PFSK-1 (cell line): ENCODE measurements at regions not wholly inside any gene's neighbourhood (a gene's known extent, or its start where the extent isn't known, plus 50 kb on each side); places are given as distances from the start of the nearest gene placed in this dataset.

Experiments used
- FOXP2 ChIP-seq: optimal IDR thresholded peaks from 2 replicates; pipeline ENCODE3; 2011; ENCODE audit warnings: borderline replicate concordance, control low read depth, inconsistent platforms; ENCODE audit not compliant: insufficient read depth; ENCODE audit errors: extremely low read length, extremely low read depth
- POLR2AphosphoS5 ChIP-seq: IDR thresholded peaks from 2 replicates; pipeline ENCODE4 v1.6.1; 2012; ENCODE audit warnings: low read depth, mild to moderate bottlenecking, control low read depth, low read length, moderate library complexity
- SIN3A ChIP-seq: IDR thresholded peaks from 2 replicates; pipeline ENCODE4 v1.6.1; 2012; ENCODE audit warnings: mild to moderate bottlenecking, low read length, moderate library complexity, borderline replicate concordance; ENCODE audit not compliant: insufficient read depth
- TAF1 ChIP-seq: IDR thresholded peaks from 2 replicates; pipeline ENCODE4 v1.6.1; 2012; ENCODE audit warnings: low read length, control low read depth, borderline replicate concordance; ENCODE audit not compliant: insufficient read depth
- TF ChIP-seq, protein P1 (sequence below), 2 experiments: IDR thresholded peaks; 2 replicates each; pipeline versions ENCODE4 v1.6.1 to v1.8.0; 2011 to 2012; ENCODE audit warnings: low read depth in 2 of 2, low read length in 2 of 2, control low read depth in 1 of 2, inconsistent platforms in 1 of 2, mild to moderate bottlenecking in 1 of 2, moderate library complexity in 1 of 2; ENCODE audit not compliant: insufficient read depth in 1 of 2

DNA sequence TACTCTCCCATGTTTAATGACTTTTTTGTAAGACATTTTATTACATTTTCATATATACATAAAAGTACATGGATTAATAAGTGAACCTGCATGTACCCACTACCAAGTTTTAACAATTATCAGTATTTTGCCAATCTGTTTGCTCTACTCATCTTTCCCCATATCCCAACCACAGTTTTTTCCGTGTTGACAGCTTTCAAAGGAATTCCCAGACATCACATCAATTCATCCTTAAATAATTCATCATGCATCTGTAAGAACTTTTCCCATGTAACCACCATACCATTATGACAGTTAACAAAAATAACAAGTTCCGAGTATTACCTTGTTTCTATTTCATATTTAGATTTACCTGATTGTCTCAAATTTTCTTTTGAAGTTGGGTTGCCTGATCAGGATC lies 436.7 kb downstream of the PDCD6IP start:
- TF ChIP-seq FOXP2, result no peak
- no peak for TF ChIP-seq POLR2AphosphoS5
- no peak for TF ChIP-seq SIN3A
- no peak for TF ChIP-seq TAF1
- TF ChIP-seq, protein P1, sequence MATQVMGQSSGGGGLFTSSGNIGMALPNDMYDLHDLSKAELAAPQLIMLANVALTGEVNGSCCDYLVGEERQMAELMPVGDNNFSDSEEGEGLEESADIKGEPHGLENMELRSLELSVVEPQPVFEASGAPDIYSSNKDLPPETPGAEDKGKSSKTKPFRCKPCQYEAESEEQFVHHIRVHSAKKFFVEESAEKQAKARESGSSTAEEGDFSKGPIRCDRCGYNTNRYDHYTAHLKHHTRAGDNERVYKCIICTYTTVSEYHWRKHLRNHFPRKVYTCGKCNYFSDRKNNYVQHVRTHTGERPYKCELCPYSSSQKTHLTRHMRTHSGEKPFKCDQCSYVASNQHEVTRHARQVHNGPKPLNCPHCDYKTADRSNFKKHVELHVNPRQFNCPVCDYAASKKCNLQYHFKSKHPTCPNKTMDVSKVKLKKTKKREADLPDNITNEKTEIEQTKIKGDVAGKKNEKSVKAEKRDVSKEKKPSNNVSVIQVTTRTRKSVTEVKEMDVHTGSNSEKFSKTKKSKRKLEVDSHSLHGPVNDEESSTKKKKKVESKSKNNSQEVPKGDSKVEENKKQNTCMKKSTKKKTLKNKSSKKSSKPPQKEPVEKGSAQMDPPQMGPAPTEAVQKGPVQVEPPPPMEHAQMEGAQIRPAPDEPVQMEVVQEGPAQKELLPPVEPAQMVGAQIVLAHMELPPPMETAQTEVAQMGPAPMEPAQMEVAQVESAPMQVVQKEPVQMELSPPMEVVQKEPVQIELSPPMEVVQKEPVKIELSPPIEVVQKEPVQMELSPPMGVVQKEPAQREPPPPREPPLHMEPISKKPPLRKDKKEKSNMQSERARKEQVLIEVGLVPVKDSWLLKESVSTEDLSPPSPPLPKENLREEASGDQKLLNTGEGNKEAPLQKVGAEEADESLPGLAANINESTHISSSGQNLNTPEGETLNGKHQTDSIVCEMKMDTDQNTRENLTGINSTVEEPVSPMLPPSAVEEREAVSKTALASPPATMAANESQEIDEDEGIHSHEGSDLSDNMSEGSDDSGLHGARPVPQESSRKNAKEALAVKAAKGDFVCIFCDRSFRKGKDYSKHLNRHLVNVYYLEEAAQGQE (IDR thresholded peaks at IDR 0.05; ENCODE audit: insufficient read depth in 1 of 2, low read depth in 2 of 2, low read length in 2 of 2), result no peak

DNA sequence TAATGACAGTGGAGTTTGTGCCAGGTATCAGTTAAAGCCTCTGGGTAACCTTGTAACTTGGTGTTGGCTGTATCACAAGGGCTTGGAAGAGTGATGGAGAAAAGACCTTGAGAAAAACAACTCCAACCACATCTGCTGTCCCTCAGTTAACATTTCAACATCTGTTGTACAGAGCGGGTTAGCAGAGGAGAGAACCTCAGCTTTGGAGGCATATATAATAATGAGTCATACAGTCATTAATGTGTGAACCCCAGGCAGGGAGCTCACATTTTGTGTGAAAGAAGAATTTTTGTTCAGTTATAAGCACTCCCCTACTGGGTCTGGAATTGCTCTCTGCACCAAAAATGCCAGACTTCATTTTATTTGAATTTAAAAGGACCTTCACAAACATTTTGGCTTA lies 439.5 kb downstream of the PDCD6IP start:
- no peak for TF ChIP-seq FOXP2
- no peak for TF ChIP-seq TAF1
- TF ChIP-seq SIN3A, result no peak
- TF ChIP-seq POLR2AphosphoS5, result no peak
- TF ChIP-seq, protein P1 (IDR thresholded peaks at IDR 0.05; ENCODE audit: insufficient read depth in 1 of 2, low read depth in 2 of 2, low read length in 2 of 2), result no peak

DNA sequence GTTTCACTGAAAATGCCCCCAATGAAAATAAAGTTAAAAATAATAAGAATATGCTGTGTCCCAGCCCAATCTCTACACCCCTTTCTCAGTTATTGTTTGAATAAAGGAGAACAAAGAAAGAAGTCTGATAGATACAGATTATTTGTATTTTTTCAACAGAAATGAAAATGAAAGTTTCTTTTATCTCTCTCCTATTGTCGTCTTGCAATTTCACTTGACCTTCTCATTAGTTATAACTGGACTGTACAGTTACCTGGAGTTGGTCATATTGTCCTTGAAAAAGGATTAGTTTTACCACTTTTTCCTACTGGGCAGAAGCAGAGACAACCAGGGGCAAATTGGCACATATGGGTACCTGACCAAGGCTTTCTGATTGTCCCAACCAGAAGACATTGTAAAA lies 440.0 kb downstream of the PDCD6IP start:
- no peak for TF ChIP-seq SIN3A
- no peak for TF ChIP-seq POLR2AphosphoS5
- no peak for TF ChIP-seq FOXP2
- TF ChIP-seq, protein P1 (IDR thresholded peaks at IDR 0.05; ENCODE audit: insufficient read depth in 1 of 2, low read depth in 2 of 2, low read length in 2 of 2), result no peak
- TF ChIP-seq TAF1, result no peak

DNA sequence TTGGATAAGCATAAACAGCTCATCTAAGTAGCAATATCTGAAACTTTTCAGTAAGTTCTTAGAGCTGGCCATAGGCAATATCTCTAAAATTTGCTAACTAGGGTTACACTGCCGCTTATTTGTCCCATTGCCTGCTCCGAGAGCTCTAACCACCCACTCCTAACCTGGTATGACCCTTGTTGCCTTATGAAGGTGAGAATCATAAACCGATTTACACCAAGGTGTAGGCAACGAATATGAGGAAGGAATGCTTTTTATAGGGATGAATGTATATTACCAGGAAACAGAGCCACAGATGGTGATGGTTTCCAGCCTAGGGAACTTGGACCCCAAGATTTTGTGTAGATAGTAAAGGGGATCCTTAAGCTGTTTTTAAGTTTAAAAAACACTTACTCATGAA lies 440.9 kb downstream of the PDCD6IP start:
- TF ChIP-seq, protein P1 (IDR thresholded peaks at IDR 0.05; ENCODE audit: insufficient read depth in 1 of 2, low read depth in 2 of 2, low read length in 2 of 2), result no peak
- TF ChIP-seq POLR2AphosphoS5 (no peak), FOXP2 (no peak), SIN3A (no peak), TAF1 (no peak)

DNA sequence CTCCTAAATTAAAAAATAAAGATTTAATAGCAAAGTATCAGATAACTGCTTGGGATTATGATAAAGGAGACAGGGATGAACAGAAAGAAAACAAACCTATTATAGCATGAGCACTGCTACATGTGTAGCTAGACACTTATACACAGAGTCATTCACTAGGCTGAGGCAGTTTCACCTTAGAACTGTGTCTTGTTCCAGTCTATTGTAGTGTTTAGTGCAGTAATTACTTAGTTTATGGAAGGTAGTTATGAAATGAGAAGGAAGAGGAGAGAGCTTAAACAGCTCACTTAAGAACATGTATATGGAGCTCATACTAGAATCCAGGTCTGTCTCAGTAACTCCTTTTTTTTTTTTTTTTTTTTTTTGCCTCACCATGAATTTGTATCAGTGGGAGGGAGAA lies 441.4 kb downstream of the PDCD6IP start:
- TF ChIP-seq, protein P1 (IDR thresholded peaks at IDR 0.05; ENCODE audit: insufficient read depth in 1 of 2, low read depth in 2 of 2, low read length in 2 of 2), result no peak
- TF ChIP-seq POLR2AphosphoS5, result no peak
- TF ChIP-seq FOXP2, result no peak
- TF ChIP-seq SIN3A, result no peak
- TF ChIP-seq TAF1, result no peak
